H9 (cell line): ENCODE measurements at regions not wholly inside any gene's neighbourhood (a gene's known extent, or its start where the extent isn't known, plus 50 kb on each side); places are given as distances from the start of the nearest gene placed in this dataset.

Source experiments
- DNase-seq: peaks from one replicate; pipeline ENCODE4 v3.0.0-alpha.2; 2017
- H2AFZ ChIP-seq: one replicate; pipeline ENCODE4 v1.6.1; 2013; ENCODE audit warnings: mild to moderate bottlenecking, low read length, control low read depth, moderate library complexity
- H2AK5ac ChIP-seq: 2 replicates; pipeline ENCODE4 v1.6.1; 2013; ENCODE audit warnings: low read length, control low read depth, mixed read lengths; ENCODE audit not compliant: insufficient read length
- H2BK120ac ChIP-seq: one replicate; pipeline ENCODE4 v1.6.1; 2013; ENCODE audit warnings: low read depth, mild to moderate bottlenecking, low read length, control low read depth, inconsistent platforms; ENCODE audit not compliant: poor library complexity, severe bottlenecking
- H2BK12ac ChIP-seq: 2 replicates; pipeline ENCODE4 v1.6.1; 2013; ENCODE audit warnings: low read length, control low read depth, mixed read lengths, low read depth; ENCODE audit not compliant: insufficient read length
- H2BK15ac ChIP-seq: 2 replicates; pipeline ENCODE4 v1.6.1; 2013; ENCODE audit warnings: low read depth, low read length, control low read depth
- H2BK20ac ChIP-seq: one replicate; pipeline ENCODE4 v1.6.1; 2013; ENCODE audit warnings: low read depth, mild to moderate bottlenecking, low read length, control low read depth, inconsistent platforms; ENCODE audit not compliant: poor library complexity, severe bottlenecking
- H2BK5ac ChIP-seq: 2 replicates; pipeline ENCODE4 v1.6.1; 2013; ENCODE audit warnings: low read length, control low read depth, mixed read lengths; ENCODE audit not compliant: insufficient read length
- H3K14ac ChIP-seq: 2 replicates; pipeline ENCODE4 v1.6.1; 2013; ENCODE audit warnings: low read length, control low read depth; ENCODE audit not compliant: insufficient read depth
- H3K18ac ChIP-seq: 2 replicates; pipeline ENCODE4 v1.6.1; 2013; ENCODE audit warnings: low read depth, mild to moderate bottlenecking, mixed read lengths, low read length, control low read depth; ENCODE audit not compliant: insufficient read length
- H3K23ac ChIP-seq: 2 replicates; pipeline ENCODE4 v1.6.1; 2013; ENCODE audit warnings: low read length, control low read depth, mixed read lengths, low read depth; ENCODE audit not compliant: insufficient read length
- H3K23me2 ChIP-seq: 2 replicates; pipeline ENCODE4 v1.6.1; 2013; ENCODE audit warnings: low read depth, mild to moderate bottlenecking, mixed read lengths, low read length, control low read depth; ENCODE audit not compliant: insufficient read length, poor library complexity, severe bottlenecking
- H3K27ac ChIP-seq: 2 replicates; pipeline ENCODE4 v1.5.1; 2013; ENCODE audit warnings: low read length, control low read depth, mixed read lengths, low read depth; ENCODE audit not compliant: insufficient read length
- H3K27me3 ChIP-seq: 2 replicates; pipeline ENCODE4 v1.6.1; 2013; ENCODE audit warnings: low read length, control low read depth, inconsistent platforms; ENCODE audit not compliant: insufficient read depth
- H3K4ac ChIP-seq: 2 replicates; pipeline ENCODE4 v1.6.1; 2013; ENCODE audit warnings: low read depth, mild to moderate bottlenecking, control low read depth, inconsistent platforms, low read length, moderate library complexity
- H3K4me1 ChIP-seq: 2 replicates; pipeline ENCODE4 v1.6.1; 2013; ENCODE audit warnings: low read length, control low read depth, inconsistent platforms; ENCODE audit not compliant: insufficient read depth
- H3K4me2 ChIP-seq: 2 replicates; pipeline ENCODE4 v1.6.1; 2013; ENCODE audit warnings: low read length, control low read depth, mixed read lengths; ENCODE audit not compliant: insufficient read length, insufficient read depth
- H3K56ac ChIP-seq: 2 replicates; pipeline ENCODE4 v1.6.1; 2013; ENCODE audit warnings: low read depth, mild to moderate bottlenecking, mixed read lengths, low read length, control low read depth; ENCODE audit not compliant: insufficient read length
- H3K79me1 ChIP-seq: 2 replicates; pipeline ENCODE4 v1.6.1; 2013; ENCODE audit warnings: low read depth, mild to moderate bottlenecking, moderate library complexity, low read length, control low read depth, inconsistent platforms; ENCODE audit not compliant: insufficient read depth, poor library complexity, severe bottlenecking
- H3K79me2 ChIP-seq: 2 replicates; pipeline ENCODE4 v1.6.1; 2013; ENCODE audit warnings: low read length, control low read depth, inconsistent platforms; ENCODE audit not compliant: insufficient read depth
- H3K9ac ChIP-seq: 2 replicates; pipeline ENCODE4 v1.6.1; 2013; ENCODE audit warnings: low read length, control low read depth, mixed read lengths; ENCODE audit not compliant: insufficient read length; ENCODE audit errors: extremely low read depth
- H3K9me3 ChIP-seq: one replicate; pipeline ENCODE4 v1.6.1; 2013; ENCODE audit warnings: low read depth, low read length, inconsistent platforms; ENCODE audit not compliant: control insufficient read depth
- H3T11ph ChIP-seq: one replicate; pipeline ENCODE4 v1.6.1; 2013; ENCODE audit warnings: mild to moderate bottlenecking, low read length, control low read depth, inconsistent platforms
- H4K20me1 ChIP-seq: one replicate; pipeline ENCODE4 v1.6.1; 2013; ENCODE audit not compliant: control insufficient read depth, insufficient read length, insufficient read depth
- H4K5ac ChIP-seq: 2 replicates; pipeline ENCODE4 v1.6.1; 2013; ENCODE audit warnings: low read depth, mild to moderate bottlenecking, mixed read lengths, low read length, control low read depth; ENCODE audit not compliant: insufficient read length
- H4K8ac ChIP-seq: replicated peaks from 2 replicates; pipeline ENCODE4 v1.6.1; 2013; ENCODE audit warnings: low read length, control low read depth, mixed read lengths, low read depth; ENCODE audit not compliant: insufficient read length
- H4K91ac ChIP-seq: 2 replicates; pipeline ENCODE4 v1.6.1; 2013; ENCODE audit warnings: low read depth, mild to moderate bottlenecking, moderate library complexity, mixed read lengths, low read length, control low read depth; ENCODE audit not compliant: insufficient read length
- H3K27ac Mint-ChIP-seq, 3 experiments: 2 replicates in 2 of 3; 3 replicates in 1 of 3; pipeline ENCODE4 v1.8.0; 2020 to 2021; ENCODE audit warnings: mixed read lengths in 3 of 3, mild to moderate bottlenecking in 1 of 3, moderate library complexity in 1 of 3
- H3K27me3 Mint-ChIP-seq: 2 replicates; pipeline ENCODE4 v1.8.0; 2021; ENCODE audit warnings: low read depth, mild to moderate bottlenecking, moderate library complexity, mixed read lengths
- H3K36me3 Mint-ChIP-seq, 3 experiments: 2 replicates in 2 of 3; 3 replicates in 1 of 3; pipeline ENCODE4 v1.8.0; 2020 to 2021; ENCODE audit warnings: low read depth in 3 of 3, mixed read lengths in 3 of 3; ENCODE audit not compliant: insufficient read depth in 1 of 3
- H3K4me1 Mint-ChIP-seq, 2 experiments: 2 replicates each; pipeline ENCODE4 v1.8.0; 2020; ENCODE audit warnings: mixed read lengths in 2 of 2
- H3K4me3 Mint-ChIP-seq, 2 experiments: 2 replicates in 1 of 2; 3 replicates in 1 of 2; pipeline ENCODE4 v1.8.0; 2020 to 2021; ENCODE audit warnings: mild to moderate bottlenecking in 2 of 2, mixed read lengths in 2 of 2, moderate library complexity in 1 of 2
- H3K9me3 Mint-ChIP-seq, 2 experiments: 2 replicates in 1 of 2; 3 replicates in 1 of 2; pipeline ENCODE4 v1.8.0; 2020; ENCODE audit warnings: mild to moderate bottlenecking in 2 of 2, mixed read lengths in 2 of 2, moderate library complexity in 1 of 2
- CTCF ChIP-seq: fragments of 200-600 bp; sonication (generic); conservative IDR thresholded peaks from 3 replicates; pipeline ENCODE4 v1.8.0; 2021; ENCODE audit warnings: antibody characterized with exemption, mild to moderate bottlenecking
- WGBS: extraction: QIAGEN DNeasy Blood & Tissue Kit; methylation state at CpG from one replicate; pipeline ENCODE4 v1.1.7; 2013; ENCODE audit warnings: missing lambda C conversion rate, low lambda C conversion rate, mixed read lengths; ENCODE audit not compliant: insufficient read length; ENCODE audit errors: extremely low coverage; 5-methylcytosine and 5-hydroxymethylcytosine counted together

- no peak overlapping the region for H3K27ac Mint-ChIP-seq
- Histone ChIP-seq H3K79me2 (no peaks in the 10 kb centered on the region), H3K14ac (no peak overlapping the region), H2BK15ac (no peak overlapping the region), H2BK20ac (no peak overlapping the region), H3K27me3 (no peaks in the 10 kb centered on the region), H3K79me1 (no peaks in the 10 kb centered on the region), H2AFZ (no peak overlapping the region), H3K23me2 (no peaks in the 10 kb centered on the region), H3K23ac (no peak overlapping the region), H2AK5ac (no peak overlapping the region), H3K9ac (no peak overlapping the region), H3K9me3 (no peaks in the 10 kb centered on the region), H2BK120ac (no peak overlapping the region), H2BK5ac (no peak overlapping the region), H3K56ac (no peak overlapping the region), H3T11ph (no peak overlapping the region), H2BK12ac (no peak overlapping the region), H4K8ac (no peak overlapping the region), H4K5ac (no peak overlapping the region), H4K20me1 (no peaks in the 10 kb centered on the region), H3K27ac (no peak overlapping the region), H3K4ac (no peak overlapping the region), H3K4me2 (no peak overlapping the region), H3K4me1 (no peaks in the 10 kb centered on the region), H4K91ac (no peak overlapping the region), H3K18ac (no peak overlapping the region)
- TF ChIP-seq CTCF: peak; percentile 86
- H3K27me3 Mint-ChIP-seq: no peaks in the 10 kb centered on the region
- peaks cover 2 to 3% of the 10 kb centered on the region in 2 experiments; a peak in 1 of 4 replicates for H3K4me1 Mint-ChIP-seq
- no peak overlapping the region for H3K4me3 Mint-ChIP-seq
- H3K9me3 Mint-ChIP-seq: peaks cover 7 to 14% of the 10 kb centered on the region in 2 experiments; a peak in 4 of 5 replicates
- peak; percentile 64 for DNase-seq
- H3K36me3 Mint-ChIP-seq: no peaks in the 10 kb centered on the region; a peak in 1 of 7 replicates
- WGBS: no CpG with 5 or more reads among the region's 1 CpG
Observed at GRCh38 chr11:112440518-112440917, 179.9 kb upstream of the PLET1 start.
